ENCODE measurements at regions not wholly inside any gene's neighbourhood (a gene's known extent, or its start where the extent isn't known, plus 50 kb on each side); places are given as distances from the start of the nearest gene placed in this dataset.

GRCh38 chr14:71194251-71194650 lies 287.0 kb downstream of the PCNX1 start:
- Histone ChIP-seq H2AFZ (ENCODE audit: low read depth, low read length) (no peak overlapping the region), H3F3A (ENCODE audit: insufficient read depth, low read length, poor library complexity, severe bottlenecking) (no peaks in the 10 kb centered on the region), H3K36me3 (ENCODE audit: insufficient read depth, low read length) (no peaks in the 10 kb centered on the region), H3K79me2 (replicated peaks; ENCODE audit: insufficient read depth, low read length) (no peaks in the 10 kb centered on the region), H4K20me1 (ENCODE audit: insufficient read depth) (no peaks in the 10 kb centered on the region), H3K9ac (ENCODE audit: low read length) (no peak overlapping the region), H3K9me2 (ENCODE audit: insufficient read depth, low read length) (no peaks in the 10 kb centered on the region), H3K4me2 (ENCODE audit: low read length) (no peak overlapping the region), H3K27ac (ENCODE audit: low read length) (no peak overlapping the region), H3K9me3 (ENCODE audit: low read length) (no peaks in the 10 kb centered on the region), H3K27me3 (ENCODE audit: insufficient read depth, low read depth, low read length) (no peaks in the 10 kb centered on the region), H3K4me3 (ENCODE audit: low read length) (no peak overlapping the region)
- no peak for TF ChIP-seq POLR2AphosphoS5 (IDR thresholded peaks at IDR 0.05)
- TF ChIP-seq CTCF (IDR thresholded peaks at IDR 0.05; ENCODE audit: poor library complexity, severe bottlenecking): no peak
- no peak for TF ChIP-seq SMC3 (conservative IDR thresholded peaks at IDR 0.05; ENCODE audit: poor library complexity)
- no peak for TF ChIP-seq EZH2 (IDR thresholded peaks at IDR 0.05; ENCODE audit: borderline replicate concordance, insufficient read depth, low read length, poor library complexity, severe bottlenecking)
- TF ChIP-seq MXI1 (conservative IDR thresholded peaks at IDR 0.05; ENCODE audit: poor library complexity, severe bottlenecking): no peak
- no peak for TF ChIP-seq RAD21 (conservative IDR thresholded peaks at IDR 0.05)
- no peak for TF ChIP-seq EP300 (conservative IDR thresholded peaks at IDR 0.05; ENCODE audit: poor library complexity, severe bottlenecking)
- TF ChIP-seq, protein P1, sequence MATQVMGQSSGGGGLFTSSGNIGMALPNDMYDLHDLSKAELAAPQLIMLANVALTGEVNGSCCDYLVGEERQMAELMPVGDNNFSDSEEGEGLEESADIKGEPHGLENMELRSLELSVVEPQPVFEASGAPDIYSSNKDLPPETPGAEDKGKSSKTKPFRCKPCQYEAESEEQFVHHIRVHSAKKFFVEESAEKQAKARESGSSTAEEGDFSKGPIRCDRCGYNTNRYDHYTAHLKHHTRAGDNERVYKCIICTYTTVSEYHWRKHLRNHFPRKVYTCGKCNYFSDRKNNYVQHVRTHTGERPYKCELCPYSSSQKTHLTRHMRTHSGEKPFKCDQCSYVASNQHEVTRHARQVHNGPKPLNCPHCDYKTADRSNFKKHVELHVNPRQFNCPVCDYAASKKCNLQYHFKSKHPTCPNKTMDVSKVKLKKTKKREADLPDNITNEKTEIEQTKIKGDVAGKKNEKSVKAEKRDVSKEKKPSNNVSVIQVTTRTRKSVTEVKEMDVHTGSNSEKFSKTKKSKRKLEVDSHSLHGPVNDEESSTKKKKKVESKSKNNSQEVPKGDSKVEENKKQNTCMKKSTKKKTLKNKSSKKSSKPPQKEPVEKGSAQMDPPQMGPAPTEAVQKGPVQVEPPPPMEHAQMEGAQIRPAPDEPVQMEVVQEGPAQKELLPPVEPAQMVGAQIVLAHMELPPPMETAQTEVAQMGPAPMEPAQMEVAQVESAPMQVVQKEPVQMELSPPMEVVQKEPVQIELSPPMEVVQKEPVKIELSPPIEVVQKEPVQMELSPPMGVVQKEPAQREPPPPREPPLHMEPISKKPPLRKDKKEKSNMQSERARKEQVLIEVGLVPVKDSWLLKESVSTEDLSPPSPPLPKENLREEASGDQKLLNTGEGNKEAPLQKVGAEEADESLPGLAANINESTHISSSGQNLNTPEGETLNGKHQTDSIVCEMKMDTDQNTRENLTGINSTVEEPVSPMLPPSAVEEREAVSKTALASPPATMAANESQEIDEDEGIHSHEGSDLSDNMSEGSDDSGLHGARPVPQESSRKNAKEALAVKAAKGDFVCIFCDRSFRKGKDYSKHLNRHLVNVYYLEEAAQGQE (IDR thresholded peaks at IDR 0.05; ENCODE audit: borderline replicate concordance): no peak
- no peak for TF ChIP-seq TAF1 (IDR thresholded peaks at IDR 0.05; ENCODE audit: low read depth)

GRCh38 chr14:71196921-71197320 lies 289.7 kb downstream of the PCNX1 start:
- no peak overlapping the region for H2AFZ ChIP-seq (ENCODE audit: low read depth, low read length)
- no peaks in the 10 kb centered on the region for H3K36me3 ChIP-seq (ENCODE audit: insufficient read depth, low read length)
- TF ChIP-seq RAD21 (conservative IDR thresholded peaks at IDR 0.05) (no peak), EP300 (conservative IDR thresholded peaks at IDR 0.05; ENCODE audit: poor library complexity, severe bottlenecking) (no peak), EZH2 (IDR thresholded peaks at IDR 0.05; ENCODE audit: borderline replicate concordance, insufficient read depth, low read length, poor library complexity, severe bottlenecking) (no peak), TAF1 (IDR thresholded peaks at IDR 0.05; ENCODE audit: low read depth) (no peak), POLR2AphosphoS5 (IDR thresholded peaks at IDR 0.05) (no peak), MXI1 (conservative IDR thresholded peaks at IDR 0.05; ENCODE audit: poor library complexity, severe bottlenecking) (no peak), CTCF (IDR thresholded peaks at IDR 0.05; ENCODE audit: poor library complexity, severe bottlenecking) (no peak), SMC3 (conservative IDR thresholded peaks at IDR 0.05; ENCODE audit: poor library complexity) (no peak)
- TF ChIP-seq, protein P1 (IDR thresholded peaks at IDR 0.05; ENCODE audit: borderline replicate concordance): no peak
- H4K20me1 ChIP-seq (ENCODE audit: insufficient read depth): no peaks in the 10 kb centered on the region
- no peak overlapping the region for H3K27ac ChIP-seq (ENCODE audit: low read length)
- no peak overlapping the region for H3K4me2 ChIP-seq (ENCODE audit: low read length)
- no peaks in the 10 kb centered on the region for H3F3A ChIP-seq (ENCODE audit: insufficient read depth, low read length, poor library complexity, severe bottlenecking)
- H3K9me2 ChIP-seq (ENCODE audit: insufficient read depth, low read length): no peaks in the 10 kb centered on the region
- no peaks in the 10 kb centered on the region for H3K79me2 ChIP-seq (replicated peaks; ENCODE audit: insufficient read depth, low read length)
- no peak overlapping the region for H3K9ac ChIP-seq (ENCODE audit: low read length)
- no peak overlapping the region for H3K4me3 ChIP-seq (ENCODE audit: low read length)
- H3K27me3 ChIP-seq (ENCODE audit: insufficient read depth, low read depth, low read length): no peaks in the 10 kb centered on the region
- no peaks in the 10 kb centered on the region for H3K9me3 ChIP-seq (ENCODE audit: low read length)
